Muscle of back (tissue), 3 donors: ENCODE measurements at regions not wholly inside any gene's neighbourhood (a gene's known extent, or its start where the extent isn't known, plus 50 kb on each side); places are given as distances from the start of the nearest gene placed in this dataset.
A peak's percentile ranks its signal among the peaks of the same experiment; 100 is the strongest.

ENCODE experiments used
- DNase-seq, 3 donors: peaks; one replicate each; pipeline versions ENCODE4 v3.0.0 to v3.0.0-alpha.2; 2013

- DNase-seq, result no peak
Observed at GRCh38 chr1:192945390-192946130, 113.6 kb downstream of the UCHL5 start.

- DNase-seq, result no peak
Observed at GRCh38 chr1:192949783-192950182, 109.4 kb downstream of the UCHL5 start.

- no peak for DNase-seq
Observed at GRCh38 chr1:192950926-192951325, 108.2 kb downstream of the UCHL5 start.

- peak; percentile 29 to 74 (median 47) for DNase-seq
Observed at GRCh38 chr1:192951691-192952460, 107.3 kb downstream of the UCHL5 start.

- no peak for DNase-seq
Observed at GRCh38 chr1:192952646-192953045, 106.5 kb downstream of the UCHL5 start.

GRCh38 chr1:192954705-192955265 lies 104.4 kb downstream of the UCHL5 start:
- peak in 1 of 3 donors; percentile 23 for DNase-seq

GRCh38 chr1:192958350-192958749 lies 100.8 kb downstream of the UCHL5 start:
- DNase-seq, result no peak

GRCh38 chr1:192958871-192959270 lies 100.3 kb downstream of the UCHL5 start:
- peak in 1 of 3 donors; percentile 23 for DNase-seq

- no peak for DNase-seq
Observed at GRCh38 chr1:192959657-192960186, 99.4 kb downstream of the UCHL5 start.
